H1 (cell line): ENCODE measurements at regions not wholly inside any gene's neighbourhood (a gene's known extent, or its start where the extent isn't known, plus 50 kb on each side); places are given as distances from the start of the nearest gene placed in this dataset.

Experiments
- CTCF ChIA-PET: fragments of 300-600 bp; sonication (Branson Sonifier 250); formaldehyde crosslinking; loops from one replicate; lab custom pipeline; 2021; ENCODE audit not compliant: partially characterized antibody; lab: Charles Lee
- POLR2A ChIA-PET: fragments of 300-600 bp; sonication (Branson Sonifier 250); formaldehyde crosslinking; loops from one replicate; lab custom pipeline; 2021; ENCODE audit warnings: inconsistent platforms; ENCODE audit not compliant: partially characterized antibody; lab: Charles Lee
- DNase-seq, 2 experiments: peaks; one replicate each; pipeline versions ENCODE4 v3.0.0 to v3.0.0-alpha.2; 2010 to 2022; ENCODE audit warnings: low spot score in 2 of 2, low read depth in 1 of 2, mixed read lengths in 1 of 2
- FAIRE-seq: peaks from 2 replicates; lab custom pipeline; 2011; peaks lifted over from hg19 to GRCh38; lab: Jason Lieb, UNC
- H2AFZ ChIP-seq: 2 replicates; pipeline ENCODE4 v1.8.1; 2012; ENCODE audit warnings: low read length, inconsistent platforms
- H2AK5ac ChIP-seq: 2 replicates; pipeline ENCODE4 v1.6.1; 2013; ENCODE audit warnings: low read depth, low read length
- H2BK120ac ChIP-seq: replicated peaks from 2 replicates; pipeline ENCODE3; 2013; ENCODE audit warnings: low read depth, low read length, inconsistent platforms
- H2BK12ac ChIP-seq: 2 replicates; pipeline ENCODE4 v1.6.1; 2013; ENCODE audit warnings: low read depth, low read length
- H2BK15ac ChIP-seq: 2 replicates; pipeline ENCODE4 v1.6.1; 2013; ENCODE audit warnings: low read length
- H2BK20ac ChIP-seq: 2 replicates; pipeline ENCODE4 v1.6.1; 2013; ENCODE audit warnings: low read length
- H2BK5ac ChIP-seq: 2 replicates; pipeline ENCODE4 v1.6.1; 2013; ENCODE audit warnings: low read depth, low read length
- H3K14ac ChIP-seq: 2 replicates; pipeline ENCODE4 v1.6.1; 2013; ENCODE audit warnings: inconsistent platforms; ENCODE audit not compliant: insufficient read length
- H3K18ac ChIP-seq: 2 replicates; pipeline ENCODE4 v1.6.1; 2013; ENCODE audit warnings: low read length; ENCODE audit errors: extremely low read depth
- H3K23ac ChIP-seq: 2 replicates; pipeline ENCODE4 v1.6.1; 2013; ENCODE audit warnings: inconsistent platforms; ENCODE audit not compliant: insufficient read length
- H3K23me2 ChIP-seq: 2 replicates; pipeline ENCODE4 v1.6.1; 2013; ENCODE audit warnings: low read depth, low read length
- H3K27ac ChIP-seq: 2 replicates; pipeline ENCODE4 v1.6.1; 2011; ENCODE audit warnings: low read depth, low read length, inconsistent platforms
- H3K27me3 ChIP-seq, 4 experiments: replicated peaks in 1 of 4; 1 replicate in 1 of 4; 2 replicates in 3 of 4; pipeline versions ENCODE4 v1.6.1 to v1.8.1; 2011 to 2013; ENCODE audit warnings: low read length in 3 of 4, mild to moderate bottlenecking in 3 of 4, inconsistent platforms in 2 of 4, mixed read lengths in 2 of 4, moderate library complexity in 1 of 4; ENCODE audit not compliant: control insufficient read depth in 3 of 4, insufficient read depth in 3 of 4; ENCODE audit errors: extremely low read depth in 1 of 4
- H3K36me3 ChIP-seq, 4 experiments: 2 replicates each; pipeline versions ENCODE4 v1.6.1 to v1.8.1; 2011 to 2013; ENCODE audit warnings: mild to moderate bottlenecking in 4 of 4, low read length in 3 of 4, moderate library complexity in 2 of 4, control low read depth in 1 of 4, inconsistent platforms in 1 of 4; ENCODE audit not compliant: insufficient read depth in 4 of 4, control insufficient read depth in 2 of 4
- H3K4ac ChIP-seq: replicated peaks from 2 replicates; pipeline ENCODE3; 2013; ENCODE audit warnings: low read length, low read depth, mixed read lengths, inconsistent platforms; ENCODE audit not compliant: insufficient read length
- H3K4me1 ChIP-seq, 4 experiments: replicated peaks in 1 of 4; 1 replicate in 1 of 4; 2 replicates in 3 of 4; pipeline versions ENCODE4 v1.6.1 to v1.8.1; 2011 to 2013; ENCODE audit warnings: low read length in 3 of 4, inconsistent platforms in 2 of 4, mixed read lengths in 1 of 4; ENCODE audit not compliant: insufficient read depth in 4 of 4, control insufficient read depth in 3 of 4
- H3K4me2 ChIP-seq, 2 experiments: 2 replicates each; pipeline versions ENCODE4 v1.6.1 to v1.8.1; 2011 to 2013; ENCODE audit warnings: low read depth in 2 of 2, low read length in 2 of 2, control low read depth in 1 of 2, inconsistent platforms in 1 of 2, mild to moderate bottlenecking in 1 of 2; ENCODE audit not compliant: insufficient read depth in 1 of 2
- H3K4me3 ChIP-seq, 4 experiments: fragments of 200-600, 300-600 bp in 1 of 4; sonication (generic), shearing (Covaris generic), sonication (Bioruptor Twin) in 1 of 4; 2 replicates each; pipeline versions ENCODE4 v1.5.1 to v1.8.1; 2011 to 2016; ENCODE audit warnings: low read length in 4 of 4, low read depth in 3 of 4, control low read depth in 2 of 4, inconsistent platforms in 2 of 4, mild to moderate bottlenecking in 2 of 4, mixed read lengths in 1 of 4, moderate library complexity in 1 of 4; ENCODE audit not compliant: insufficient read depth in 2 of 4; ENCODE audit errors: extremely low read depth in 1 of 4
- H3K56ac ChIP-seq: replicated peaks from 2 replicates; pipeline ENCODE3; 2013; ENCODE audit warnings: low read depth, mild to moderate bottlenecking, mixed read lengths, low read length, inconsistent platforms; ENCODE audit not compliant: insufficient read length
- H3K79me1 ChIP-seq: 2 replicates; pipeline ENCODE4 v1.6.1; 2013; ENCODE audit warnings: low read depth, low read length, control low read depth
- H3K79me2 ChIP-seq, 2 experiments: 2 replicates each; pipeline versions ENCODE4 v1.6.1 to v1.8.1; 2012 to 2013; ENCODE audit warnings: low read length in 2 of 2, mild to moderate bottlenecking in 2 of 2, inconsistent platforms in 1 of 2; ENCODE audit not compliant: insufficient read depth in 2 of 2, control insufficient read depth in 1 of 2
- H3K9ac ChIP-seq, 4 experiments: replicated peaks in 1 of 4; 1 replicate in 1 of 4; 2 replicates in 3 of 4; pipeline versions ENCODE4 v1.6.1 to v1.8.1; 2011 to 2013; ENCODE audit warnings: low read depth in 3 of 4, low read length in 3 of 4, control low read depth in 2 of 4, mild to moderate bottlenecking in 2 of 4, moderate library complexity in 2 of 4, inconsistent platforms in 1 of 4; ENCODE audit errors: extremely low read depth in 1 of 4
- H3K9me3 ChIP-seq, 2 experiments: 2 replicates each; pipeline versions ENCODE4 v1.6.1 to v1.8.1; 2012 to 2013; ENCODE audit warnings: mild to moderate bottlenecking in 2 of 2, moderate library complexity in 2 of 2, control low read depth in 1 of 2, inconsistent platforms in 1 of 2, low read depth in 1 of 2, low read length in 1 of 2, mixed read lengths in 1 of 2; ENCODE audit not compliant: insufficient read depth in 2 of 2
- H4K20me1 ChIP-seq, 2 experiments: replicated peaks in 1 of 2; 2 replicates each; pipeline versions ENCODE3 to v1.8.1; 2011 to 2013; ENCODE audit warnings: inconsistent platforms in 2 of 2, low read length in 2 of 2, mild to moderate bottlenecking in 1 of 2; ENCODE audit not compliant: insufficient read depth in 2 of 2, control insufficient read depth in 1 of 2
- H4K5ac ChIP-seq: 2 replicates; pipeline ENCODE4 v1.6.1; 2013; ENCODE audit warnings: low read length, low read depth, mixed read lengths, inconsistent platforms; ENCODE audit not compliant: insufficient read length
- H4K8ac ChIP-seq: 2 replicates; pipeline ENCODE4 v1.8.0; 2013; ENCODE audit warnings: mild to moderate bottlenecking, moderate library complexity, low read length, inconsistent platforms; ENCODE audit not compliant: insufficient read depth; ENCODE audit errors: extremely low read depth
- H4K91ac ChIP-seq: replicated peaks from 2 replicates; pipeline ENCODE3; 2013; ENCODE audit warnings: low read length, mixed read lengths, inconsistent platforms; ENCODE audit not compliant: insufficient read length
- CHD1 ChIP-seq: IDR thresholded peaks from 2 replicates; pipeline ENCODE4 v1.6.1; 2012; ENCODE audit warnings: low read depth, low read length, improper control_type of control experiment
- GTF2F1 ChIP-seq: IDR thresholded peaks from 2 replicates; pipeline ENCODE4 v1.6.1; 2012; ENCODE audit warnings: low read depth, low read length, improper control_type of control experiment, borderline replicate concordance
- TCF12 ChIP-seq: IDR thresholded peaks from 2 replicates; pipeline ENCODE4 v1.6.1; 2011; ENCODE audit warnings: low read depth, mild to moderate bottlenecking, low read length
- WGBS, 2 experiments: shearing (Covaris generic) in 1 of 2; methylation state at CpG; one replicate each; pipeline versions ENCODE4 v1.1.6 to v1.1.7; 2013 to 2015; ENCODE audit warnings: low lambda C conversion rate in 2 of 2, mixed read lengths in 2 of 2, inconsistent platforms in 1 of 2, low coverage in 1 of 2, missing lambda C conversion rate in 1 of 2; ENCODE audit not compliant: insufficient replicate concordance in 2 of 2, insufficient coverage in 1 of 2, insufficient read length in 1 of 2; ENCODE audit errors: extremely low coverage in 1 of 2, missing lambda C conversion rate in 1 of 2; 5-methylcytosine and 5-hydroxymethylcytosine counted together

DNA sequence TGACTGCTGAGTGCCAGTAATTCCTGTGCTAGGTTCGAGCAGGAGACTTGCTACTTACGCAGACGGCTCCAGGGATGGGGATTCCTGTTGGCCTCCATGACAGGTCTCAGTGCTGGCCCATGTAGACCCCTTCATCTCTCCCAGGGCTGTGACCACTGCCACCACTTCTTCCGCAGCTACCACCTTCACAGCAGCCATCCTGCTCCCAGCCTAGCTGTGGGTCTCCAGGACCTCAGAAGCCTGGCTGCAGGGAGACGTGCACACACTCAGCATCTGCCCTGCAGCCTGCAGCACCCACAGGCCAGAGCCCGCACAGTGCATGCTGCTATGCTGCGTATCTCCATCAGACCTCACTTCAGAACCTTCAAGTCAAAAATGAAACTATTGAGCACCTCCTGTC lies 1503.9 kb downstream of the BRD1 start:
- Histone ChIP-seq H3K9ac (no peak overlapping the region), H3K79me1 (no peaks in the 10 kb centered on the region), H3K4me1 (peaks cover 0 to 4% (median 0%) of the 10 kb centered on the region in 4 experiments; a peak in 1 of 7 replicates), H3K14ac (no peak overlapping the region), H2AK5ac (no peak overlapping the region), H3K23me2 (no peaks in the 10 kb centered on the region), H3K4me3 (no peak overlapping the region), H3K4me2 (no peak overlapping the region), H2BK12ac (no peak overlapping the region), H3K79me2 (no peaks in the 10 kb centered on the region), H3K18ac (no peak overlapping the region), H2BK120ac (no peak overlapping the region), H4K5ac (no peak overlapping the region), H2BK20ac (no peak overlapping the region; the same call in 1 of the 2 replicates), H4K20me1 (no peaks in the 10 kb centered on the region), H3K27ac (no peak overlapping the region), H3K36me3 (no peaks in the 10 kb centered on the region), H3K9me3 (peaks cover 0 to 2% of the 10 kb centered on the region in 2 experiments; a peak in 2 of 4 replicates), H3K4ac (no peak overlapping the region), H2BK15ac (no peak overlapping the region), H2AFZ (no peak overlapping the region), H3K56ac (no peak overlapping the region), H3K27me3 (no peaks in the 10 kb centered on the region; a peak in 1 of 7 replicates), H4K91ac (no peak overlapping the region), H3K23ac (no peak overlapping the region), H2BK5ac (no peak overlapping the region), H4K8ac (no peak overlapping the region)
- no peak for DNase-seq
- TF ChIP-seq CHD1 (no peak), GTF2F1 (no peak), TCF12 (no peak)
- WGBS, 2 experiments = 94% methylated on average over 7 of the region's 7 CpGs; no CpG with 5 or more reads in 1 of the 2 experiments
- ChIA-PET POLR2A (no interaction called here), CTCF (no interaction called here)
- no peak for FAIRE-seq
